NCI-H748 (cell line): ENCODE measurements at regions not wholly inside any gene's neighbourhood (a gene's known extent, or its start where the extent isn't known, plus 50 kb on each side); places are given as distances from the start of the nearest gene placed in this dataset.
"Not testable (repeated sequence)": the region's sequence is repeated elsewhere in the genome, so short reads cannot be mapped to it uniquely, and the experiment has no call there.

Experiments used
- DNase-seq: peaks from one replicate; lab custom pipeline; 2025; ENCODE audit not compliant: unreplicated experiment; lab: John Stamatoyannopoulos, UW

- DNase-seq, result no peak
Observed at GRCh38 chr3:68676136-68676535, 256.2 kb downstream of the TAFA4 start.

GRCh38 chr3:68667346-68667745, 265.0 kb downstream of the TAFA4 start:
- no peak for DNase-seq

GRCh38 chr3:68666429-68667136, 265.8 kb downstream of the TAFA4 start:
- no peak for DNase-seq

GRCh38 chr3:68664276-68664675, 268.1 kb downstream of the TAFA4 start:
- DNase-seq, result no peak

- no peak for DNase-seq
Observed at GRCh38 chr3:68662176-68662575, 270.2 kb downstream of the TAFA4 start.

- DNase-seq, result not testable (repeated sequence)
Observed at GRCh38 chr3:68650657-68651056, 281.7 kb downstream of the TAFA4 start.

- no peak for DNase-seq
Observed at GRCh38 chr3:68648494-68648893, 283.9 kb downstream of the TAFA4 start.

GRCh38 chr3:68631850-68632545, 300.3 kb downstream of the TAFA4 start:
- no peak for DNase-seq

- no peak for DNase-seq
Observed at GRCh38 chr3:68620211-68620610, 312.1 kb downstream of the TAFA4 start.

GRCh38 chr3:68614087-68614486, 318.3 kb downstream of the TAFA4 start:
- no peak for DNase-seq

- DNase-seq, result no peak
Observed at GRCh38 chr3:68571321-68571720, 361.0 kb downstream of the TAFA4 start.

GRCh38 chr3:68560728-68561127, 371.6 kb downstream of the TAFA4 start:
- DNase-seq, result no peak

- no peak for DNase-seq
Observed at GRCh38 chr3:68535782-68536181, 396.6 kb downstream of the TAFA4 start.

GRCh38 chr3:68523330-68523729, 409.0 kb downstream of the TAFA4 start:
- no peak for DNase-seq

GRCh38 chr3:68515237-68515636, 417.1 kb downstream of the TAFA4 start:
- no peak for DNase-seq

GRCh38 chr3:68504201-68504600, 428.1 kb downstream of the TAFA4 start:
- DNase-seq, result no peak

GRCh38 chr3:68485845-68486244, 446.5 kb downstream of the TAFA4 start:
- not testable (repeated sequence) for DNase-seq

- peak; percentile 92 for DNase-seq
Observed at GRCh38 chr3:68485051-68485450, 447.3 kb downstream of the TAFA4 start.

- DNase-seq, result peak; percentile 77
Observed at GRCh38 chr3:68483601-68484000, 448.7 kb downstream of the TAFA4 start.

GRCh38 chr3:68483041-68483440, 449.3 kb downstream of the TAFA4 start:
- DNase-seq, result peak; percentile 82

- DNase-seq, result peak; percentile 40
Observed at GRCh38 chr3:68482565-68482964, 449.8 kb downstream of the TAFA4 start.

GRCh38 chr3:68479779-68480178, 452.6 kb downstream of the TAFA4 start:
- DNase-seq, result no peak
